WTC11 (cell line): ENCODE measurements at regions not wholly inside any gene's neighbourhood (a gene's known extent, or its start where the extent isn't known, plus 50 kb on each side); places are given as distances from the start of the nearest gene placed in this dataset.

ENCODE experiments used
- ATAC-seq: fragments of 200-7000 bp; cut with Tn5 transposase; 2 replicates; pipeline ENCODE4 v1.10.0; 2021; ENCODE audit warnings: mild to moderate bottlenecking, moderate library complexity
- CTCF ChIA-PET: fragments of 300-600 bp; sonication (Branson Sonifier 250); formaldehyde crosslinking; loops from one replicate; lab custom pipeline; 2021; ENCODE audit warnings: antibody characterized with exemption; lab: Charles Lee
- POLR2A ChIA-PET: fragments of 350-600 bp; sonication (Branson Sonifier 250); formaldehyde crosslinking; loops from one replicate; lab custom pipeline; 2021; ENCODE audit warnings: antibody characterized with exemption; lab: Charles Lee
- DNase-seq: peaks from one replicate; pipeline ENCODE4 v3.0.0; 2021; ENCODE audit warnings: low spot score
- H3K27ac Mint-ChIP-seq: 2 replicates; pipeline ENCODE4 v1.8.0; 2021; ENCODE audit warnings: mixed read lengths
- H3K27me3 Mint-ChIP-seq: 2 replicates; pipeline ENCODE4 v1.8.0; 2021; ENCODE audit warnings: low read depth, mild to moderate bottlenecking, moderate library complexity, mixed read lengths
- H3K36me3 Mint-ChIP-seq: 2 replicates; pipeline ENCODE4 v1.8.0; 2021; ENCODE audit warnings: mixed read lengths
- H3K4me1 Mint-ChIP-seq: 2 replicates; pipeline ENCODE4 v1.8.0; 2022; ENCODE audit warnings: mixed read lengths
- H3K4me3 Mint-ChIP-seq: 2 replicates; pipeline ENCODE4 v1.8.0; 2021; ENCODE audit warnings: mild to moderate bottlenecking, moderate library complexity, mixed read lengths
- H3K9me3 Mint-ChIP-seq: 2 replicates; pipeline ENCODE4 v1.8.0; 2021; ENCODE audit warnings: mixed read lengths
- ATF1 ChIP-seq: sonication (generic); formaldehyde crosslinking; IDR thresholded peaks from 2 replicates; pipeline ENCODE4 v1.8.1; 2023; ENCODE audit warnings: mild to moderate bottlenecking, moderate library complexity, missing genetic modification reagents
- CREB1 ChIP-seq: sonication (generic); formaldehyde crosslinking; IDR thresholded peaks from 2 replicates; pipeline ENCODE4 v1.8.0; 2023; ENCODE audit warnings: mild to moderate bottlenecking, missing genetic modification reagents
- ELF4 ChIP-seq: sonication (generic); formaldehyde crosslinking; IDR thresholded peaks from 2 replicates; pipeline ENCODE4 v1.8.1; 2022; ENCODE audit warnings: low read depth, mild to moderate bottlenecking, moderate library complexity, missing genetic modification reagents
- EMX1 ChIP-seq: fragments of 250-450 bp; sonication (Bioruptor Pico); IDR thresholded peaks from 2 replicates; pipeline ENCODE4 v1.8.0; 2021; ENCODE audit warnings: mild to moderate bottlenecking
- GABPB1 ChIP-seq: sonication (generic); formaldehyde crosslinking; IDR thresholded peaks from 2 replicates; pipeline ENCODE4 v1.8.1; 2023; ENCODE audit warnings: mild to moderate bottlenecking, missing genetic modification reagents
- GRHL2 ChIP-seq: fragments of 250-450 bp; sonication (Bioruptor Pico); IDR thresholded peaks from 2 replicates; pipeline ENCODE4 v1.8.0; 2022; ENCODE audit warnings: mild to moderate bottlenecking, moderate library complexity; ENCODE audit not compliant: insufficient replicate concordance, severe bottlenecking
- GTF2I ChIP-seq: fragments of 250-450 bp; sonication (Bioruptor Pico); conservative IDR thresholded peaks from 2 replicates; pipeline ENCODE4 v1.4.0; 2021; ENCODE audit warnings: mild to moderate bottlenecking
- IRF1 ChIP-seq: sonication (generic); formaldehyde crosslinking; IDR thresholded peaks from 2 replicates; pipeline ENCODE4 v1.8.0; 2023; ENCODE audit warnings: missing genetic modification reagents
- JAZF1 ChIP-seq: fragments of 250-450 bp; sonication (Bioruptor Pico); IDR thresholded peaks from 2 replicates; pipeline ENCODE4 v1.9.0; 2021; ENCODE audit warnings: moderate library complexity, mild to moderate bottlenecking, inconsistent platforms
- JUN ChIP-seq: sonication (generic); formaldehyde crosslinking; IDR thresholded peaks from 2 replicates; pipeline ENCODE4 v1.8.0; 2023; ENCODE audit warnings: mild to moderate bottlenecking, missing genetic modification reagents
- MAX ChIP-seq: sonication (generic); formaldehyde crosslinking; IDR thresholded peaks from 2 replicates; pipeline ENCODE4 v1.8.0; 2022; ENCODE audit warnings: mild to moderate bottlenecking, missing genetic modification reagents
- NFE2L1 ChIP-seq: sonication (generic); formaldehyde crosslinking; IDR thresholded peaks from 2 replicates; pipeline ENCODE4 v1.8.1; 2023; ENCODE audit warnings: missing genetic modification reagents
- NFYB ChIP-seq: sonication (generic); formaldehyde crosslinking; conservative IDR thresholded peaks from 2 replicates; pipeline ENCODE4 v1.8.0; 2022; ENCODE audit warnings: low read depth, missing genetic modification reagents
- NR1H2 ChIP-seq: sonication (generic); formaldehyde crosslinking; IDR thresholded peaks from 2 replicates; pipeline ENCODE4 v1.9.0; 2021; ENCODE audit warnings: mild to moderate bottlenecking, moderate library complexity, missing genetic modification reagents
- NR2C2 ChIP-seq: sonication (generic); formaldehyde crosslinking; IDR thresholded peaks from 2 replicates; pipeline ENCODE4 v1.8.0; 2022; ENCODE audit warnings: mild to moderate bottlenecking, missing genetic modification reagents
- RELA ChIP-seq: sonication (generic); formaldehyde crosslinking; IDR thresholded peaks from 2 replicates; pipeline ENCODE4 v1.8.1; 2022; ENCODE audit warnings: missing genetic modification reagents, mild to moderate bottlenecking, borderline replicate concordance
- SOX15 ChIP-seq: fragments of 250-450 bp; sonication (Bioruptor Pico); IDR thresholded peaks from 2 replicates; pipeline ENCODE4 v1.9.0; 2021; ENCODE audit warnings: mild to moderate bottlenecking
- SP1 ChIP-seq: sonication (generic); formaldehyde crosslinking; conservative IDR thresholded peaks from 2 replicates; pipeline ENCODE4 v1.8.1; 2022; ENCODE audit warnings: missing genetic modification reagents
- TEAD1 ChIP-seq: sonication (generic); formaldehyde crosslinking; IDR thresholded peaks from 2 replicates; pipeline ENCODE4 v1.8.0; 2022; ENCODE audit warnings: mild to moderate bottlenecking, missing genetic modification reagents
- ZNF121 ChIP-seq: sonication (generic); formaldehyde crosslinking; IDR thresholded peaks from 2 replicates; pipeline ENCODE4 v1.8.0; 2023; ENCODE audit warnings: missing genetic modification reagents
- ZNF232 ChIP-seq: sonication (generic); formaldehyde crosslinking; IDR thresholded peaks from 2 replicates; pipeline ENCODE4 v1.8.0; 2022; ENCODE audit warnings: mild to moderate bottlenecking, missing genetic modification reagents
- ZNF281 ChIP-seq: sonication (generic); formaldehyde crosslinking; IDR thresholded peaks from 2 replicates; pipeline ENCODE4 v1.8.0; 2023; ENCODE audit warnings: mild to moderate bottlenecking, missing genetic modification reagents
- ZNF423 ChIP-seq: fragments of 250-450 bp; sonication (Bioruptor Pico); IDR thresholded peaks from 2 replicates; pipeline ENCODE4 v2.1.2; 2022; ENCODE audit warnings: mild to moderate bottlenecking, moderate library complexity
- TF ChIP-seq, protein P1 (sequence below): fragments of 250-450 bp; sonication (Bioruptor Pico); IDR thresholded peaks from 2 replicates; pipeline ENCODE4 v2.1.2; 2022; ENCODE audit warnings: mild to moderate bottlenecking, moderate library complexity
- TF ChIP-seq, protein P2 (sequence below): sonication (generic); formaldehyde crosslinking; IDR thresholded peaks from 2 replicates; pipeline ENCODE4 v1.8.0; 2022; ENCODE audit warnings: mild to moderate bottlenecking, missing genetic modification reagents

GRCh38 chr22:49515475-49515874 is 312.2 kb downstream of the BRD1 start:
- H3K27ac Mint-ChIP-seq, result no peak overlapping the region

DNA sequence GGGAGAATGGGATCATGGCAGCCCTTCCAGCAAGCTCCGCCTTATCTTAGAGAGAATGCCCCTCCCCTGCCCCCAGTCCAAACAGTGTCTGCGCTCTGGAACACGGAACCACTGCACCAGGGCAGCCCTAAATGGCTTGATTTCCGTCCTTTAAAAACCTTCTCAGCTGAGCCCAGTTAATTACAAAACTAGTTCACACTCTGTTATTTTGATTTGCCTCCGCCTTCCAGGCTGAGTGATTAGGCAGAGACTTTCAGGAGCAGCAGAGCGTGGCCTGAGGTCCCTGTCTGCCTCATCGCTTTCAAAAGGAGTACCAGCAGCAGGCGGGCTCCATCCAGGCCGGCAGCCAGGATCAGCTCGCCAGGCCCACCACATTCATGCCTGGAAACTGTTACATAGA is 313.0 kb downstream of the BRD1 start:
- ChIA-PET POLR2A (no interaction called here), CTCF (interaction anchor here (0.6 to 2.5 kb wide), 6 partner anchors 13 to 420 kb away, joined by 3 to 12 read pairs (median 6); no protein-coding TSS in a partner anchor)
- peaks cover 21% of the 10 kb centered on the region for H3K9me3 Mint-ChIP-seq
- peaks cover 53% of the 10 kb centered on the region for H3K4me1 Mint-ChIP-seq
- ATAC-seq (no peak), DNase-seq (no peak)
- no peak overlapping the region for H3K4me3 Mint-ChIP-seq
- peaks cover 12% of the 10 kb centered on the region for H3K36me3 Mint-ChIP-seq
- peaks cover 6% of the 10 kb centered on the region for H3K27me3 Mint-ChIP-seq
- H3K27ac Mint-ChIP-seq, result no peak overlapping the region
- TF ChIP-seq CREB1, result no peak
- no peak for TF ChIP-seq ZNF423 (CRISPR knock-in tag)
- TF ChIP-seq GTF2I (CRISPR knock-in tag), result no peak
- TF ChIP-seq NR1H2 (CRISPR knock-in tag), result no peak
- TF ChIP-seq GABPB1 (CRISPR knock-in tag), result no peak
- TF ChIP-seq ZNF281 (CRISPR knock-in tag), result no peak
- no peak for TF ChIP-seq NFE2L1 (CRISPR knock-in tag)
- TF ChIP-seq NFYB (CRISPR knock-in tag), result no peak
- no peak for TF ChIP-seq SOX15 (CRISPR knock-in tag)
- no peak for TF ChIP-seq NR2C2 (CRISPR knock-in tag)

More at GRCh38 chr22:49515475-49515874, 312.2 kb downstream of the BRD1 start:
- ChIA-PET CTCF (interaction anchor here (0.7 to 2.1 kb wide), 8 partner anchors 10 to 117 kb away, joined by 3 to 8 read pairs (median 4); no protein-coding TSS in a partner anchor), POLR2A (no interaction called here)
- ATAC-seq (no peak), DNase-seq (no peak)
- TF ChIP-seq ZNF121 (0 out of 2 replicates have a peak, but pooled peaks have one; percentile 10), CREB1 (no peak)
- H3K36me3 Mint-ChIP-seq, result peaks cover 12% of the 10 kb centered on the region
- H3K4me3 Mint-ChIP-seq, result no peak overlapping the region
- peaks cover 18% of the 10 kb centered on the region for H3K9me3 Mint-ChIP-seq
- H3K27me3 Mint-ChIP-seq, result peaks cover 6% of the 10 kb centered on the region
- peaks cover 53% of the 10 kb centered on the region for H3K4me1 Mint-ChIP-seq

DNA sequence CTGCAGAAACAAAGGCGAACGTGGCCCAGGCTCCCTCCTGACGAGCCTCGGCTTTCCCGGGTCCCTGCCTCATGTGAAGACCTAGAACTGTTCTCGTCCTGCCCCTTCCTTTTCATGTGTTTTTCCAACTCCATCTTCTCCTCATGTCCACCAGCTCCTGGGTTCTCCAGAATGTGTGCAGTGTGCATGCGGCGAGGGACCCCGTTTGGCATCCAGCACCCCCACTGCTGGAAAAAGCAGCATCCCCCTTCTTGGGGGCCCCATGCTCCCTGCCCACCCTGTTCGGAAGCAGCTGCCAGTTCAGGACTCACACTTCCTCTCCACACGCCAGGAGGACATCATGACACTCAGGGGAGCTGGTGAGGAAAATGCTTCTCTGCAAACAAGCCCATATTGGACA is 313.5 kb downstream of the BRD1 start:
- peaks cover 12% of the 10 kb centered on the region for H3K36me3 Mint-ChIP-seq
- POLR2A ChIA-PET, result no interaction called here
- peaks cover 21% of the 10 kb centered on the region for H3K9me3 Mint-ChIP-seq
- no peak overlapping the region for H3K4me3 Mint-ChIP-seq
- no peak overlapping the region for H3K27ac Mint-ChIP-seq
- peaks cover 6% of the 10 kb centered on the region for H3K27me3 Mint-ChIP-seq
- TF ChIP-seq CREB1 (no peak), JUN (CRISPR knock-in tag) (no peak)
- DNase-seq (no peak), ATAC-seq (no peak)
- CTCF ChIA-PET, result interaction anchor here (0.6 to 2.5 kb wide), 11 partner anchors 9 to 421 kb away, joined by 3 to 12 read pairs (median 6); no protein-coding TSS in a partner anchor
- H3K4me1 Mint-ChIP-seq, result peaks cover 52% of the 10 kb centered on the region

GRCh38 chr22:49513358-49513851 is 314.3 kb downstream of the BRD1 start:
- H3K4me1 Mint-ChIP-seq, result peaks cover 45% of the 10 kb centered on the region
- ChIA-PET POLR2A (no interaction called here), CTCF (interaction anchor here (0.6 to 2.5 kb wide), 15 partner anchors 9 to 731 kb away, joined by 3 to 12 read pairs (median 5); no protein-coding TSS in a partner anchor)
- peak overlapping the region; percentile 86 for H3K27ac Mint-ChIP-seq
- H3K36me3 Mint-ChIP-seq, result peaks cover 12% of the 10 kb centered on the region
- peak overlapping the region; percentile 36; the same call in 1 of the 2 replicates for H3K4me3 Mint-ChIP-seq
- H3K27me3 Mint-ChIP-seq, result peaks cover 6% of the 10 kb centered on the region
- DNase-seq, result no peak
- H3K9me3 Mint-ChIP-seq, result peaks cover 21% of the 10 kb centered on the region
- peak; percentile 90 for ATAC-seq
- TF ChIP-seq, protein P1, sequence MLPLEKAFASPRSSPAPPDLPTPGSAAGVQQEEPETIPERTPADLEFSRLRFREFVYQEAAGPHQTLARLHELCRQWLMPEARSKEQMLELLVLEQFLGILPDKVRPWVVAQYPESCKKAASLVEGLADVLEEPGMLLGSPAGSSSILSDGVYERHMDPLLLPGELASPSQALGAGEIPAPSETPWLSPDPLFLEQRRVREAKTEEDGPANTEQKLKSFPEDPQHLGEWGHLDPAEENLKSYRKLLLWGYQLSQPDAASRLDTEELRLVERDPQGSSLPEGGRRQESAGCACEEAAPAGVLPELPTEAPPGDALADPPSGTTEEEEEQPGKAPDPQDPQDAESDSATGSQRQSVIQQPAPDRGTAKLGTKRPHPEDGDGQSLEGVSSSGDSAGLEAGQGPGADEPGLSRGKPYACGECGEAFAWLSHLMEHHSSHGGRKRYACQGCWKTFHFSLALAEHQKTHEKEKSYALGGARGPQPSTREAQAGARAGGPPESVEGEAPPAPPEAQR (CRISPR knock-in tag), result no peak
- TF ChIP-seq GRHL2 (CRISPR knock-in tag) (no peak), ZNF232 (no peak), TEAD1 (no peak), JAZF1 (CRISPR knock-in tag) (no peak), ZNF121 (no peak), IRF1 (no peak), MAX (CRISPR knock-in tag) (no peak), SP1 (CRISPR knock-in tag) (no peak; the same call in 1 of the 2 replicates), RELA (CRISPR knock-in tag) (no peak), EMX1 (CRISPR knock-in tag) (no peak), ATF1 (no peak), ELF4 (no peak)
- TF ChIP-seq, protein P2, sequence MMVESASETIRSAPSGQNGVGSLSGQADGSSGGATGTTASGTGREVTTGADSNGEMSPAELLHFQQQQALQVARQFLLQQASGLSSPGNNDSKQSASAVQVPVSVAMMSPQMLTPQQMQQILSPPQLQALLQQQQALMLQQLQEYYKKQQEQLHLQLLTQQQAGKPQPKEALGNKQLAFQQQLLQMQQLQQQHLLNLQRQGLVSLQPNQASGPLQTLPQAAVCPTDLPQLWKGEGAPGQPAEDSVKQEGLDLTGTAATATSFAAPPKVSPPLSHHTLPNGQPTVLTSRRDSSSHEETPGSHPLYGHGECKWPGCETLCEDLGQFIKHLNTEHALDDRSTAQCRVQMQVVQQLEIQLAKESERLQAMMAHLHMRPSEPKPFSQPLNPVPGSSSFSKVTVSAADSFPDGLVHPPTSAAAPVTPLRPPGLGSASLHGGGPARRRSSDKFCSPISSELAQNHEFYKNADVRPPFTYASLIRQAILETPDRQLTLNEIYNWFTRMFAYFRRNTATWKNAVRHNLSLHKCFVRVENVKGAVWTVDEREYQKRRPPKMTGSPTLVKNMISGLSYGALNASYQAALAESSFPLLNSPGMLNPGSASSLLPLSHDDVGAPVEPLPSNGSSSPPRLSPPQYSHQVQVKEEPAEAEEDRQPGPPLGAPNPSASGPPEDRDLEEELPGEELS (CRISPR knock-in tag), result no peak
